ENCODE measurements at regions not wholly inside any gene's neighbourhood (a gene's known extent, or its start where the extent isn't known, plus 50 kb on each side); places are given as distances from the start of the nearest gene placed in this dataset.

DNA sequence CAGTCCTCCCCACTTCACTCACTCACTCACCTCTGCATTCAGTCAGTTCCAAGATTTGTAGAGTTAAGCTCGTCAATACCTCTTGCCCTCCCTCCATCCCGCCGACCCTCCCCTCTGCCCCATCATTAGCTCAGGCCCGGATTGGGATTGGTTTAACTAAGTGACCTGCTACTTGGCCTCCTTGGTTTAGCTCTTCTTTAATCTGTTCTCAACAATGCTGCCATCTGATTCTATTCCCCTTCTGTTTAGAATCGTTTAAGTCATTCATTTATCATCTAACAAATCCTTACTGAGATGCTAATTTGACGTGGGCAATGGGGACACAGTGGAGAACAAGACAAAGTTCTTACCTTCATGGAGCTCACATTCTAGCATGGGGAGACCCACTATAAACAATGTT, 204.6 kb downstream of the MTX2 start:
- H3K27me3 ChIP-seq: no peaks in the 10 kb centered on the region
- H3K27ac ChIP-seq: no peak overlapping the region
- H3K36me3 ChIP-seq: no peaks in the 10 kb centered on the region
- H3K4me1 ChIP-seq: no peaks in the 10 kb centered on the region
- no peaks in the 10 kb centered on the region for H3K9me3 ChIP-seq
- TF ChIP-seq CTCF (IDR thresholded peaks at IDR 0.05 in 4 of 5, conservative IDR thresholded peaks at IDR 0.05 in 1 of 5): no peak
- TF ChIP-seq POLR2A (IDR thresholded peaks at IDR 0.05): no peak
- ATAC-seq: no peak
- H3K4me3 ChIP-seq: no peak overlapping the region
- no peak for DNase-seq
- in situ Hi-C loops (cut with MboI; ENCODE audit: low sequenced_read_pairs in 4 of 4): loop anchor here in 1 of 4 donors (25.0 kb wide), 1 partner anchor 163 kb away; no protein-coding TSS in a partner anchor
- intact Hi-C loops (cut with DNase I; ENCODE audit: low total_unique reads): no loop called here

DNA sequence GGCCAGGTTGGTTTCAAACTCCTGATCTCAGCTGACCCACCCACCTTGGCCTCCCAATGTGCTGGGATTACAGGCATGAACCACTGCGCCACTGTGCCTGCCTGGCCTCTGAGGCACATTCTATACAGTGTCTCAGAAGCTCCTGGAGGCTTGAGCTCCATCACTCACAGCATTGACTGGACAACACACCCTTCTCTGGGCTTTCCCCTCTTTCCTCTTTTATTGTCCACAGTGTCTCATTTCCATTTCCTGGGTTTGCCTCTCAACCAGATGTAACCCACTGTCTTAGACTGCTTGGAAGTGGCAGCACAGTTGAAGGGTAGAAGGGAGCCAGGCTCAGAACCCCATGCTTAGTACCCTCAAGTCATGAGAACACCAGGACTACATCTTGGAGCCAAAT, 208.1 kb downstream of the MTX2 start:
- no peak overlapping the region for H3K4me3 ChIP-seq
- TF ChIP-seq POLR2A (IDR thresholded peaks at IDR 0.05) (no peak), CTCF (IDR thresholded peaks at IDR 0.05 in 4 of 5, conservative IDR thresholded peaks at IDR 0.05 in 1 of 5) (no peak)
- H3K4me1 ChIP-seq: no peaks in the 10 kb centered on the region
- no peaks in the 10 kb centered on the region for H3K27me3 ChIP-seq
- intact Hi-C loops (cut with DNase I; ENCODE audit: low total_unique reads): no loop called here
- no peaks in the 10 kb centered on the region for H3K36me3 ChIP-seq
- no peak for DNase-seq
- ATAC-seq: no peak
- no peak overlapping the region for H3K27ac ChIP-seq
- in situ Hi-C loops (cut with MboI; ENCODE audit: low sequenced_read_pairs in 4 of 4): no loop called here
- H3K9me3 ChIP-seq: no peaks in the 10 kb centered on the region

DNA sequence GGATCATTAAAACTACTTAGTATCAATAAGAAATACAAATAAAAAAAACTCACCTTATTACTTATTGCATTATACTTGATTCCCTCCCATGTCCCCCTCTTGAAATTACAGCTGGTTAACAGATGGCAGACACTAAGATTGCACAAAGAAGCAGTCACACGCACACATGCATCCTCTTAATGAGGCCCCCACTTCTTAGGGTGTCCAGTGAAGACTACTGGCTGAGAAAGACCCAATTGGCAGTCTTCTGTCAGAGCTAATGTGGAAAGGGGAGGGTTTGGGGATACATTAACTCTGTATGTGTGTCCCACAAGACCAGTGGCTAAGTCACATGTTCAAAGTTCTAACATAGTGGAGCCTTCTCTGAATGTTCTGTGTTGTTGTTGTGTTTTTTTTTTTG, 210.7 kb downstream of the MTX2 start:
- H3K9me3 ChIP-seq: no peaks in the 10 kb centered on the region
- intact Hi-C loops (cut with DNase I; ENCODE audit: low total_unique reads) (no loop called here), in situ Hi-C loops (cut with MboI; ENCODE audit: low sequenced_read_pairs in 4 of 4) (no loop called here)
- no peak for DNase-seq
- H3K27ac ChIP-seq: no peak overlapping the region
- H3K4me1 ChIP-seq: no peaks in the 10 kb centered on the region
- no peak for ATAC-seq
- H3K36me3 ChIP-seq: no peaks in the 10 kb centered on the region
- no peak overlapping the region for H3K4me3 ChIP-seq
- TF ChIP-seq POLR2A (IDR thresholded peaks at IDR 0.05) (no peak), CTCF (IDR thresholded peaks at IDR 0.05 in 4 of 5, conservative IDR thresholded peaks at IDR 0.05 in 1 of 5) (no peak)
- no peaks in the 10 kb centered on the region for H3K27me3 ChIP-seq

- TF ChIP-seq CTCF (IDR thresholded peaks at IDR 0.05 in 4 of 5, conservative IDR thresholded peaks at IDR 0.05 in 1 of 5) (no peak), POLR2A (IDR thresholded peaks at IDR 0.05) (no peak)
- H3K4me3 ChIP-seq: no peak overlapping the region
- DNase-seq (no peak), ATAC-seq (no peak)
- no peaks in the 10 kb centered on the region for H3K36me3 ChIP-seq
- in situ Hi-C loops (cut with MboI; ENCODE audit: low sequenced_read_pairs in 4 of 4) (no loop called here), intact Hi-C loops (cut with DNase I; ENCODE audit: low total_unique reads) (no loop called here)
- no peaks in the 10 kb centered on the region for H3K4me1 ChIP-seq
- H3K27me3 ChIP-seq: no peaks in the 10 kb centered on the region
- H3K9me3 ChIP-seq: no peaks in the 10 kb centered on the region
- H3K27ac ChIP-seq: no peak overlapping the region
Observed at GRCh38 chr2:176482107-176482506, 212.9 kb downstream of the MTX2 start.

DNA sequence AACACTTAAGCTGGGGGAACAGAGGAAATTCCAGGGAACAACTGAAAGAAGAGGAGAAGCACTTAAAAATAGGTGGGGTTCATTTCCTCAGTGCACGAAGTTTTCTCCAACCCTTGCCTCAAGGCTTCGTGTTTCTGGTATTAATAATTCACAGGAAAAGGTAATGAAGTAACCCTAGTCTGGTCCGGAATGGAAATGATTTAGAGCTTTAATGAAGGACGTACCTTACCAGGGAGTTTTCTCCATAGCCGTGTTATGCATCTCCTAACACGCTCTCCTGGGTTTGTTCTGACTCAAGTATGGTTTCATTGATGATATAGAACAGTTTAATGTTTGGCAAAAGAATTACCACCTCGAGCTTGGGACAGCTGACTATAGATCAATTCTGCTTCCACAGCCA, 214.2 kb downstream of the MTX2 start:
- H3K4me3 ChIP-seq: no peak overlapping the region
- H3K36me3 ChIP-seq: no peaks in the 10 kb centered on the region
- no peaks in the 10 kb centered on the region for H3K9me3 ChIP-seq
- no peak overlapping the region for H3K27ac ChIP-seq
- in situ Hi-C loops (cut with MboI; ENCODE audit: low sequenced_read_pairs in 4 of 4): no loop called here
- H3K4me1 ChIP-seq: no peaks in the 10 kb centered on the region
- no peak for ATAC-seq
- intact Hi-C loops (cut with DNase I; ENCODE audit: low total_unique reads): no loop called here
- no peak for DNase-seq
- TF ChIP-seq POLR2A (IDR thresholded peaks at IDR 0.05) (no peak), CTCF (IDR thresholded peaks at IDR 0.05 in 4 of 5, conservative IDR thresholded peaks at IDR 0.05 in 1 of 5) (no peak)
- H3K27me3 ChIP-seq: no peaks in the 10 kb centered on the region
